Mesenchymal stem cell (in vitro differentiated cells and primary cell): ENCODE measurements at regions not wholly inside any gene's neighbourhood (a gene's known extent, or its start where the extent isn't known, plus 50 kb on each side); places are given as distances from the start of the nearest gene placed in this dataset.

Source experiments
- DNase-seq: peaks from one replicate; pipeline ENCODE4 v3.0.0-alpha.2; 2013
- H2AFZ ChIP-seq: one replicate; pipeline ENCODE4 v1.6.1; 2013; ENCODE audit warnings: low read depth, mild to moderate bottlenecking, control low read depth, inconsistent platforms, low read length, moderate library complexity
- H2AK5ac ChIP-seq: 2 replicates; pipeline ENCODE4 v1.6.1; 2013; ENCODE audit warnings: low read length, moderate library complexity, mild to moderate bottlenecking, inconsistent platforms; ENCODE audit not compliant: severe bottlenecking
- H2BK120ac ChIP-seq: one replicate; pipeline ENCODE4 v1.6.1; 2013; ENCODE audit warnings: low read depth, mild to moderate bottlenecking, inconsistent platforms, low read length, moderate library complexity
- H2BK12ac ChIP-seq, 2 experiments: one replicate each; pipeline ENCODE4 v1.6.1; 2013; ENCODE audit warnings: inconsistent platforms in 2 of 2, low read length in 2 of 2, mild to moderate bottlenecking in 2 of 2, moderate library complexity in 2 of 2, control low read depth in 1 of 2
- H2BK15ac ChIP-seq: one replicate; pipeline ENCODE4 v1.6.1; 2013; ENCODE audit warnings: mild to moderate bottlenecking, low read depth, inconsistent platforms; ENCODE audit not compliant: poor library complexity, severe bottlenecking
- H2BK5ac ChIP-seq: 2 replicates; pipeline ENCODE4 v1.6.1; 2013; ENCODE audit warnings: low read depth, mild to moderate bottlenecking, low read length, control low read depth, inconsistent platforms; ENCODE audit not compliant: poor library complexity, severe bottlenecking
- H3K14ac ChIP-seq, 2 experiments: one replicate each; pipeline ENCODE4 v1.6.1; 2013; ENCODE audit warnings: inconsistent platforms in 2 of 2, low read length in 2 of 2, control low read depth in 1 of 2, mild to moderate bottlenecking in 1 of 2, moderate library complexity in 1 of 2
- H3K18ac ChIP-seq, 2 experiments: one replicate each; pipeline ENCODE4 v1.6.1; 2013; ENCODE audit warnings: inconsistent platforms in 2 of 2, low read length in 2 of 2, control low read depth in 1 of 2, low read depth in 1 of 2, mild to moderate bottlenecking in 1 of 2
- H3K23ac ChIP-seq, 2 experiments: one replicate each; pipeline ENCODE4 v1.6.1; 2013; ENCODE audit warnings: inconsistent platforms in 2 of 2, low read length in 2 of 2, mild to moderate bottlenecking in 2 of 2, moderate library complexity in 2 of 2, control low read depth in 1 of 2
- H3K27ac ChIP-seq: 2 replicates; pipeline ENCODE4 v1.5.1; 2013; ENCODE audit warnings: mild to moderate bottlenecking, moderate library complexity, low read length, control low read depth, inconsistent platforms; ENCODE audit not compliant: poor library complexity, severe bottlenecking
- H3K27me3 ChIP-seq, 2 experiments: 2 replicates each; pipeline versions ENCODE4 v1.6.1 to v1.7.0; 2013; ENCODE audit warnings: low read length in 2 of 2, mild to moderate bottlenecking in 2 of 2, moderate library complexity in 2 of 2, control low read depth in 1 of 2, inconsistent platforms in 1 of 2; ENCODE audit not compliant: control insufficient read depth in 1 of 2, insufficient read depth in 1 of 2
- H3K36me3 ChIP-seq, 2 experiments: 2 replicates each; pipeline versions ENCODE4 v1.6.1 to v1.7.0; 2013; ENCODE audit warnings: low read length in 2 of 2, control low read depth in 1 of 2, inconsistent platforms in 1 of 2, low read depth in 1 of 2, mild to moderate bottlenecking in 1 of 2; ENCODE audit not compliant: insufficient read depth in 2 of 2, control insufficient read depth in 1 of 2
- H3K4ac ChIP-seq, 2 experiments: one replicate each; pipeline ENCODE4 v1.6.1; 2013; ENCODE audit warnings: inconsistent platforms in 2 of 2, low read length in 2 of 2, mild to moderate bottlenecking in 2 of 2, moderate library complexity in 2 of 2, control low read depth in 1 of 2, low read depth in 1 of 2
- H3K4me1 ChIP-seq: 2 replicates; pipeline ENCODE4 v1.6.1; 2013; ENCODE audit warnings: low read depth, low read length, control low read depth; ENCODE audit not compliant: control insufficient read depth, insufficient read depth
- H3K4me2 ChIP-seq: 2 replicates; pipeline ENCODE4 v1.6.1; 2013; ENCODE audit warnings: low read length, mild to moderate bottlenecking, inconsistent platforms; ENCODE audit not compliant: poor library complexity, severe bottlenecking
- H3K4me3 ChIP-seq, 2 experiments: 2 replicates each; pipeline versions ENCODE4 v1.5.1 to v1.7.0; 2013; ENCODE audit warnings: low read length in 2 of 2, mild to moderate bottlenecking in 2 of 2, control low read depth in 1 of 2, low read depth in 1 of 2; ENCODE audit not compliant: insufficient read depth in 1 of 2
- H3K79me1 ChIP-seq: replicated peaks from 2 replicates; pipeline ENCODE4 v1.6.1; 2013; ENCODE audit warnings: mild to moderate bottlenecking, control low read depth, low read length, inconsistent platforms; ENCODE audit not compliant: poor library complexity, severe bottlenecking
- H3K9ac ChIP-seq: 2 replicates; pipeline ENCODE4 v1.7.0; 2013; ENCODE audit warnings: mild to moderate bottlenecking, low read length, moderate library complexity
- H3K9me3 ChIP-seq: 2 replicates; pipeline ENCODE4 v1.7.0; 2013; ENCODE audit warnings: mild to moderate bottlenecking, low read length; ENCODE audit not compliant: control insufficient read depth
- H4K8ac ChIP-seq: one replicate; pipeline ENCODE4 v1.6.1; 2013; ENCODE audit warnings: inconsistent platforms, mild to moderate bottlenecking, low read length, moderate library complexity
- H4K91ac ChIP-seq: one replicate; pipeline ENCODE4 v1.6.1; 2013; ENCODE audit warnings: mild to moderate bottlenecking, low read length, inconsistent platforms
- WGBS: methylation state at CpG from one replicate; pipeline ENCODE4 v1.1.7; 2013; ENCODE audit warnings: mixed read lengths; 5-methylcytosine and 5-hydroxymethylcytosine counted together

DNA sequence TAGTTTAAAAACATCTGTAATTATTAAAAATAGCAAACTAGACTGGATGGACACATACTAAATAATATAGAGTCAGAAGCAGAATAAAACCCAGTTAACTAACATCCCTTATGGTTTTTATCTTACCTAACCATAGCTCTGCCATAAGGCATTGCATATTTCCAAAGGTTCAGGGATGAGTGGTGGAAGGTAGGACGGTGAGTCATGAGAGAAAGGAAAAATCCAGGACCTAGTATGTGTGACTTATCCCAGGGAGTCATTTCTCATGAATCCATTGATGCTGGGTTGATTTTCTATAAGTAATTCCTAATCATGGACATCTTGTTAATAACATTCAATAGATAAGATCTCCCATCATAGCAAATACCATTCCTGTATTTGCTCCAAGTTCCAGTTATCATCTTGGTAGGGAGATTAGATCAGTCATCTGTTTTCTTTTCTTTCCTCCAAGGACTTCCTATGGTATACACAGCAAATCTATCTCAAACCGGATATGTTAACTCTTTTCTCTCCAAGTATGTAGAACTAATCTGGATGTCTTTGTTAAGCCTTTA, 490.7 kb upstream of the B3GALT2 start:
- Histone ChIP-seq H3K18ac (no peak overlapping the region), H3K14ac (no peak overlapping the region), H3K4me2 (no peak overlapping the region), H3K9ac (no peak overlapping the region), H3K4ac (no peak overlapping the region), H2AFZ (no peak overlapping the region), H3K27me3 (no peaks in the 10 kb centered on the region), H3K79me1 (no peaks in the 10 kb centered on the region), H2BK15ac (no peak overlapping the region), H3K4me3 (no peak overlapping the region), H3K27ac (no peak overlapping the region), H2BK12ac (no peak overlapping the region), H2BK120ac (no peak overlapping the region), H3K9me3 (peaks cover 5% of the 10 kb centered on the region), H2AK5ac (no peak overlapping the region), H3K36me3 (no peaks in the 10 kb centered on the region), H3K23ac (no peak overlapping the region), H2BK5ac (no peak overlapping the region), H4K8ac (no peak overlapping the region), H3K4me1 (no peaks in the 10 kb centered on the region), H4K91ac (no peak overlapping the region)
- DNase-seq, result peak; percentile 11
- WGBS, result 67% methylated on average over 1 of the region's 2 CpGs

DNA sequence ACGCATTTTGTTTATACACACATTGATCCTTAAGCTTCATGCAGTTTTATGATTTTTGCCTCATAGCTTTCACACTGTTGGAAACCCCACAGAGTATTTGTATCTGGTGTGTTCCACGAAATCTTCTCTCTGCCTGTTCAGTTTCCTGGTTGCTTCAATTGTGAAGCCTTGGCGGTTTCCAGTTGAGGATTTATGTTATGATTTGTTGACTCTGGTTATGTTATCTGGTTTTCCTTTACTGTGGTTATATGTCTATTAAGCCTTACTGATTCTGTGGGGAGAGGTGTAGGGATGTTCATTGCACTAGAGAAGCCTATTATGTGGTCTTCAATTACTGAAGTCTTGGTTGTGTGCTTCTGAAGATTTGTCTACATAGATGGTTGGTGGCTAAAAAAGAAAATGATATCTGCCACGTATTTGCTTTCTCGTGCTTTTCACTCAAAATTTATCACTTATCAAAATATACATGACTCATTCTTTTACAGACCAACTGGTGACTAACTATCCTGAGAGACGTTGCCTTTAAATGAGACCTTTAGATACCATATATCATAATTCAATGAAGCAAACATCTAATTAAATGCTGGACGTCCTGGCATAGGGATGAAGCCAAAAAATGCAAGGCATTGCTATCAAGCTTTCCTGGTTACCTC, 488.0 kb upstream of the B3GALT2 start:
- Histone ChIP-seq H3K27me3 (no peaks in the 10 kb centered on the region), H4K91ac (no peak overlapping the region), H3K4me3 (no peak overlapping the region), H3K4me2 (no peak overlapping the region), H2BK12ac (no peak overlapping the region), H3K36me3 (no peaks in the 10 kb centered on the region), H3K79me1 (no peaks in the 10 kb centered on the region), H2AFZ (no peak overlapping the region), H2AK5ac (no peak overlapping the region), H3K14ac (no peak overlapping the region), H3K9me3 (peaks cover 8% of the 10 kb centered on the region), H3K18ac (no peak overlapping the region), H3K23ac (no peak overlapping the region), H3K4ac (no peak overlapping the region), H3K27ac (no peak overlapping the region), H4K8ac (no peak overlapping the region), H3K4me1 (no peaks in the 10 kb centered on the region), H2BK120ac (no peak overlapping the region), H3K9ac (no peak overlapping the region), H2BK15ac (no peak overlapping the region), H2BK5ac (no peak overlapping the region)
- WGBS, result 57% methylated on average over 7 of the region's 7 CpGs
- DNase-seq, result peak; percentile 25

DNA sequence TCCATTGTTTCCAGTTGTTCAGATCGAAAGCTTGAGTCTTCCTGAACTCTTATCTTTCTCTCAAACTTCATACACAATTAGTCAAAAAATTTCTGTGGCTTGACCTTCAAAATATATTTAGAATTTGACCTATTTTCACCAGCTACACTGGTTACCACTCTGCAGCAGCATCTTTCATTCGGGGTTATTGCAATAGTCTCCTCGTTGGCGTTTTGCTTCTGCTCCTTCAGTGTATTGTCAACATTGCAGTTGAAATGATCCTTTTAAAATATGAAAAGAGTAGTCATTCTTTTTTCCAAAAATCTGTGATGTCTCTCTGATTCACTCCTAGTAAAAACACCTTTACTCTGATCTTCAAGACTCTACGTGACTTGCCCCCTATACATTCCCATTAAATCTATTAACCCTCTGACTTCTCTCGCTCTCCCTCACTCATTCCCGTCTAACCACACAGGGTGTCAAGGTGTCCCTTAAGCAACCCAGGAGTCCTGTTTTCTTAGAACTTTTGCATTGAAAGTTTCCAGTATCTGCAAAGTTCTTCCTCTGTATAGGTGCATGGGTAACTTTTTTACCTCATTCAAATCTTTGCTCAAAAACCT, 480.2 kb upstream of the B3GALT2 start:
- H2BK5ac ChIP-seq, result no peak overlapping the region
- H3K4ac ChIP-seq, result no peak overlapping the region
- H3K18ac ChIP-seq, result no peak overlapping the region
- H3K9ac ChIP-seq, result no peak overlapping the region
- H3K36me3 ChIP-seq, result no peaks in the 10 kb centered on the region
- H2AFZ ChIP-seq, result no peak overlapping the region
- H3K4me2 ChIP-seq, result no peak overlapping the region
- no peak overlapping the region for H3K27ac ChIP-seq
- H2BK120ac ChIP-seq, result no peak overlapping the region
- H3K14ac ChIP-seq, result no peak overlapping the region
- no peak overlapping the region for H3K4me3 ChIP-seq
- 97% methylated on average over 6 of the region's 7 CpGs for WGBS
- no peaks in the 10 kb centered on the region for H3K4me1 ChIP-seq
- H2BK12ac ChIP-seq, result no peak overlapping the region
- H2AK5ac ChIP-seq, result no peak overlapping the region
- no peaks in the 10 kb centered on the region for H3K27me3 ChIP-seq
- H2BK15ac ChIP-seq, result no peak overlapping the region
- no peak overlapping the region for H4K91ac ChIP-seq
- no peaks in the 10 kb centered on the region for H3K79me1 ChIP-seq
- H3K9me3 ChIP-seq, result peaks cover under 1% of the 10 kb centered on the region
- no peak for DNase-seq
- no peak overlapping the region for H3K23ac ChIP-seq
- H4K8ac ChIP-seq, result no peak overlapping the region

DNA sequence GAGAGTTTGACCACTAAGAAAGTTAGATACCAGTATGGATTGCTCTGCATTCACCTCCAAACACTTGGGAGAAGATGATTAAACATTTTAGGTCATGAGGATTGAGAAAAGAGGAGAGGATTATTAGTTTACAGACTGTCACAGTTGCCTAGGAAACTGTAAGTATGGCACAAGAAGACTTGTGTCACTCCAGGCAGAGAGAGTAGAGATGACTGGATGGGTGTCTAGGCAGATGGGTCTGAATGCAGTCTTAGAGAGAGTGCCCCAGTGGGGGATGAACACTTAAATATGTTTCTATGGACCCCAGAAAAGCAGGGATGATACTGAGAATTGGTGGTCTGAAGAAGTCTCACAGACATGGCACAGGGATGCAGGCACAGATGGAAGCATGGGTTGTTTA, 477.6 kb upstream of the B3GALT2 start:
- no peaks in the 10 kb centered on the region for H3K4me1 ChIP-seq
- no peak overlapping the region for H2BK120ac ChIP-seq
- no peak overlapping the region for H3K14ac ChIP-seq
- no peaks in the 10 kb centered on the region for H3K36me3 ChIP-seq
- no peaks in the 10 kb centered on the region for H3K27me3 ChIP-seq
- no peak overlapping the region for H3K23ac ChIP-seq
- H2BK5ac ChIP-seq, result no peak overlapping the region
- no peak overlapping the region for H3K4ac ChIP-seq
- H3K79me1 ChIP-seq, result no peaks in the 10 kb centered on the region
- no peak overlapping the region for H2BK15ac ChIP-seq
- H3K4me2 ChIP-seq, result no peak overlapping the region
- no peak overlapping the region for H2AK5ac ChIP-seq
- DNase-seq, result no peak
- H3K9me3 ChIP-seq, result no peaks in the 10 kb centered on the region
- H3K18ac ChIP-seq, result no peak overlapping the region
- H4K91ac ChIP-seq, result no peak overlapping the region
- H2AFZ ChIP-seq, result no peak overlapping the region
- H3K4me3 ChIP-seq, result no peak overlapping the region
- H3K9ac ChIP-seq, result no peak overlapping the region
- H3K27ac ChIP-seq, result no peak overlapping the region
- H2BK12ac ChIP-seq, result no peak overlapping the region
- no peak overlapping the region for H4K8ac ChIP-seq
